ENCODE measurements at regions not wholly inside any gene's neighbourhood (a gene's known extent, or its start where the extent isn't known, plus 50 kb on each side); places are given as distances from the start of the nearest gene placed in this dataset.

GRCh38 chr20:40326784-40327183, 362.3 kb downstream of the MAFB start:
- no peak overlapping the region for H3K4me3 ChIP-seq (ENCODE audit: low read depth, low read length)

DNA sequence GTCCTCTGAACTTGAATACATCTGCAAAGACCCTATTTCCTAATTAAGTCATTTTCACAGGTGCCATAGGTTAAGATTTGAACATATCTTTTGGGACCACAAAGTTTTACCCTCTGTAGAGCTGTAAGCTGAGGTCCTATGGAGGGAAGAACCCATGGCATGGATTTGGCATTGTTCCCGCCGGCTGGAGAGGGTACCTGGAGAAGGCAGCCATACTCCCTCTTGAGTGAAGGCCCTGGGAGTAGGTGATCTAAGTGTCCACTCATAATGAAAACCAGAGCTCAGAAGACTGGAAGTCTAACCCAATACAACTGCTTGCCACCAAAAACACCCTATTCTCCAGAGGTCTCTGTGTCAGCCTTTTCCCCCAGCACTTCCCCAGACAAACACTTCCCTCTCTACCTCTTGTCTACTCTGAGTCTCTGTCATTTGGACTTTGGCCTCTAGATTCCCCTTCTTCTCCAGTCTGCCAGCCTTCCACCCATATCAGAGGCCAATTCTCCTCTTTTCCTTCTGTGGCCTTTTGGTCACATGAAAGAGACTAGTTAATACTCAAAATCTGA, 363.9 kb downstream of the MAFB start:
- no peak overlapping the region for H3K4me3 ChIP-seq (ENCODE audit: low read depth, low read length)

DNA sequence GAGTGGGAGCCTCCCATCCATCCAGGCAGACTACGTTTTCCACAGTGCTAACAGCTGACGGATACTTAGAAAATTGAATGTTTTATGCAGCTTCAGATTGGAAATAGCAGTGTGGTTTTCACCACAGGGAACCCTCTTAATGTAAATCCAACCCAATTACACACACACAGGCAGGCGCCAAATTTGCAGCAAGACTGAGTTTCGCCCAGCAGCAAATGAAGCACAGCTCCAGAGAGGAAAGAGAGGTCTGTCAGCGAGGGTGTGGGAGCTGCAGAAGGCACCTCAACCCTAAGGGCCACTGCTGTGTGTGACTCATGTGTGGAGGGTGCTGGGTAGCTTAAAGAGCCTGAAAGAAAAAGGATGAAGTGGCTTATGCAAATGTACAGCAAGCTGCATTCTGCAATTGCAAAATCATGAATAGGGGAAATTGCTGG, 365.7 kb downstream of the MAFB start:
- H3K4me3 ChIP-seq (ENCODE audit: low read depth, low read length): no peak overlapping the region

DNA sequence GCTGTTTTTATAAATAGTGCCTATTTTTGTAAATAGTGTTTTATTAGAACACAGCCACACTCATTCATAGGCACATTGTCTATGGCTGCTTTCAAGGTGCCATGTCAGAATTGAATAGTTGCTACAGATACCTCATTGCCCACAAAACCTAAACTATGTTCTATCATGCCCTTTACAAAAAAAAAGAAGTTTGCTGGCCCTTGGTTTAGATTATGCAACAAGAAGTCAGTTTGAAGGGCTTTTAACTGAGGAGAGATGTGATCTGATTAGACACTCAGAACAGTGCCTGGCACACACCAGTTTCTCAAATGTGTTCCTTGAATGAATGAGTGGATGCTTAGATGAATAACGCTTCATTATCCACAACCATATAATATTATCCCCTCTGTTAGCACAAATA, 366.1 kb downstream of the MAFB start:
- H3K4me3 ChIP-seq (ENCODE audit: low read depth, low read length): no peak overlapping the region

DNA sequence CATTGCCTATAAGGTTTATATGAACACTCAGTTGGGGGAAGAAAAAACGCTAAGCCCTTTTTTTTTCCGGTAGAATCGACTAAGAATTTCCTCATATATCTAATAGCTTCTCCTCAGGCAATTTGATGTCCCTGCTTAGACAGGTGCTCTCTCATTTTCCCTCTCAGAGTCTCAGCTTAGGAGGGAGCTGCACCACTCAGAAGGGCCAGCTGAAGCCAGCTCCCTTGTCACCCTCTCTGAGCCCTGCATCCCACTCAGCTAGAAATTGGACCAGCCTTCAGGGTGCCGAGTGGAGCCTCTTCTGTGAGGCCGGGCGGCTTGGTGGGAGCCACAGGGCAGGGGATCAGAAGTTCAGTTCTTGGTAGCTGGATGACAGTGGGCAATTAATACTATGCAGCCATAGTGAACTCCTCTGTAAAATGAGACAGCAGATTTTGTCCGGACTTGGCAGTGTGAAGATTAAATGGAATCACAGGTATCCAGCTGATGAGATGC, 368.5 kb downstream of the MAFB start:
- no peak overlapping the region for H3K4me3 ChIP-seq (ENCODE audit: low read depth, low read length)

- no peak overlapping the region for H3K4me3 ChIP-seq (ENCODE audit: low read depth, low read length)
These were observed 369.1 kb downstream of the MAFB start for GRCh38 chr20:40319741-40320516.

- no peak overlapping the region for H3K4me3 ChIP-seq (ENCODE audit: low read depth, low read length)
These were observed 370.0 kb downstream of the MAFB start for GRCh38 chr20:40319056-40319455.

- no peak overlapping the region for H3K4me3 ChIP-seq (ENCODE audit: low read depth, low read length)
These were observed 371.8 kb downstream of the MAFB start for GRCh38 chr20:40317156-40317790.

DNA sequence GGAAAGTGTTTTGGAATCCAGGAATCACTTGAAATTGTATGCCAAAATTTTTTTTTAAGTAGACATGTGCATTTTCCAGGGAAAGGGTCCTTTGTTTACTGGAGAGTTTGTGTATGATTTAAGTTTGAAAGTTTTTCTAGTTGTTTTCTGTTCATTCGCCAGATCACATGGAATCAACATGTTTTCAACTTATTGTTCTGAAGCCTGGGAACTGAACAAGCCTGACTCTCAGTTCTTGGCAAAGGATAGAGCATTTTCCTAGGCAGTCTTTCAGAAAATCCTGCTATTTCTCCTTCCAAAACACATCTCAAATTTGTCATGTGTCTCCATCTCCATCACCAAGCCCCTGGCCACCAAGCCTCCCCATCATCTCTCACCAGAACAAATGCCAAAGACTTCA, 374.8 kb downstream of the MAFB start:
- H3K4me3 ChIP-seq (ENCODE audit: low read depth, low read length): no peak overlapping the region

GRCh38 chr20:40313730-40314129, 375.3 kb downstream of the MAFB start:
- H3K4me3 ChIP-seq (ENCODE audit: low read depth, low read length): no peak overlapping the region

DNA sequence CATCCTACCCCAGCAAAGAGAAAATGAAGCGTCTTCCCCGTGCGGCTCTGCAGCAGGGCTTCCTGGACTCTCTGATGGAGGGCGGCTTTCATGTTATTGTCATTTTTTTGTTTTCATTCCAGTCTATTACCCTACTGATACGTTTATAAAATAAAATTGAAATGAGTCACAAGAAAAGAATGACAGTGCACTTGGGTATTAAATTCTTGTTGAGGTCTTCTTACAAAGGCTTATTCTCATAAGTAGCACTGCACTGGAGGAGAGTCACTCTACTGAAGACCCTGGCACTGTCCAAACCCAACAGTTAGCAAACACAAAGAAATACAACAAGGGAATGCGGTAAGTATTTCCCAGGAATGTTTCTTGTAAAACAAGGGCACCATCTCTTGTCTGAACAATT, 379.3 kb downstream of the MAFB start:
- no peak overlapping the region for H3K4me3 ChIP-seq (ENCODE audit: low read depth, low read length)

- no peak overlapping the region for H3K4me3 ChIP-seq (ENCODE audit: low read depth, low read length)
These were observed 381.0 kb downstream of the MAFB start for GRCh38 chr20:40307997-40308396.

- no peak overlapping the region for H3K4me3 ChIP-seq (ENCODE audit: low read depth, low read length)
These were observed 381.8 kb downstream of the MAFB start for GRCh38 chr20:40307268-40307667.

DNA sequence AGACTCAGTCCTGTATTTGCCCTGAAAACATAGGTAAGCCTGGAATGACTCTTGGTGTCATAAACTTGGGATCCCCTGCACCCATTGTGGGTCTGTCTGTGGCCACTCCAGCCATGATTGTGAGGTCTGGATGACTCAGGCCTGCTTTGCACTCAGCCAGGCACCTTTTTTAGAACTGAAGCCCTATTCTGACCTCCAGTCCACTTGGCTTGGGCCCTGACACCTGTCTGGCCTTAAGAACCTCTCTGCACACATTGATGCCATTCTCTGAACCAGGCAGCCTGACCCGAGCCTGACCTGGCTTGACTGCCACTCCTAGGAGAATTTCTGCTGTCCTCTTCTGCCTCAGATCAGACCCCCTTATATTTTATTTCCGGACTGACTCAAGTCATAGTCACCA, 383.7 kb downstream of the MAFB start:
- no peak overlapping the region for H3K4me3 ChIP-seq (ENCODE audit: low read depth, low read length)

DNA sequence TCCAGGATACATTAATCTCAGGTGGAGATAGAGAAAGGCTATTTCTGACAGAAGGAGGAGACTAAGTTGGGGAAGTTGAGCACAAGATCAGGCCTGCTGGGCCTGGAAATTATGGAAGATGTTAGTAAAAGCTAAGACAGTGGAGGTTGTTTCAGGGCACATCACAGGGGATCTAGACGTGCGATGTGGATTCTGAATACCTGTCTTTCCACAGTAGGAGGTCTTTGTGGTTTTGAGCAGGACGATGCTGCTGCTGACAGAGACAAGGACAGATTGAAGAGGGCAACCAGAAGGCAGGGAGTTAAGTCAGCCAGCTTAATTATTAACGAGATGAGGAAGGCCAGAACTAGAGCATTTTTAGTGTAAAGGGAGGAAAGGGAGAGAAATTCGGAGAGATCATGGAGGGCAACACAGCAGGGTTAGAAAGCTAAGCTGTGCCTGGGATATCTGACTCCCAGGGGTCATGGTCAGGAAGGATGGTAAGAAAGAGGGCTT, 384.9 kb downstream of the MAFB start:
- H3K4me3 ChIP-seq (ENCODE audit: low read depth, low read length): no peak overlapping the region

GRCh38 chr20:40294747-40295146, 394.3 kb downstream of the MAFB start:
- no peak overlapping the region for H3K4me3 ChIP-seq (ENCODE audit: low read depth, low read length)

- no peak overlapping the region for H3K4me3 ChIP-seq (ENCODE audit: low read depth, low read length)
These were observed 394.9 kb downstream of the MAFB start for GRCh38 chr20:40294175-40294574.

GRCh38 chr20:40293740-40294139, 395.3 kb downstream of the MAFB start:
- no peak overlapping the region for H3K4me3 ChIP-seq (ENCODE audit: low read depth, low read length)

- no peak overlapping the region for H3K4me3 ChIP-seq (ENCODE audit: low read depth, low read length)
These were observed 397.4 kb downstream of the MAFB start for GRCh38 chr20:40291493-40292135.

- no peak overlapping the region for H3K4me3 ChIP-seq (ENCODE audit: low read depth, low read length)
These were observed 401.4 kb downstream of the MAFB start for GRCh38 chr20:40287683-40288082.

- no peak overlapping the region for H3K4me3 ChIP-seq (ENCODE audit: low read depth, low read length)
These were observed 402.0 kb downstream of the MAFB start for GRCh38 chr20:40286975-40287531.

Measured in iPS-11a (cell line).